HG03432 (cell line): ENCODE measurements at regions not wholly inside any gene's neighbourhood (a gene's known extent, or its start where the extent isn't known, plus 50 kb on each side); places are given as distances from the start of the nearest gene placed in this dataset.
"Not testable (repeated sequence)": the region's sequence is repeated elsewhere in the genome, so short reads cannot be mapped to it uniquely, and the experiment has no call there.

Experiments used
- ATAC-seq: cut with Tn5 transposase; IDR thresholded peaks from one replicate; pipeline ENCODE4 v1.9.1; 2021; ENCODE audit warnings: mild to moderate bottlenecking, moderate library complexity; ENCODE audit not compliant: unreplicated experiment

DNA sequence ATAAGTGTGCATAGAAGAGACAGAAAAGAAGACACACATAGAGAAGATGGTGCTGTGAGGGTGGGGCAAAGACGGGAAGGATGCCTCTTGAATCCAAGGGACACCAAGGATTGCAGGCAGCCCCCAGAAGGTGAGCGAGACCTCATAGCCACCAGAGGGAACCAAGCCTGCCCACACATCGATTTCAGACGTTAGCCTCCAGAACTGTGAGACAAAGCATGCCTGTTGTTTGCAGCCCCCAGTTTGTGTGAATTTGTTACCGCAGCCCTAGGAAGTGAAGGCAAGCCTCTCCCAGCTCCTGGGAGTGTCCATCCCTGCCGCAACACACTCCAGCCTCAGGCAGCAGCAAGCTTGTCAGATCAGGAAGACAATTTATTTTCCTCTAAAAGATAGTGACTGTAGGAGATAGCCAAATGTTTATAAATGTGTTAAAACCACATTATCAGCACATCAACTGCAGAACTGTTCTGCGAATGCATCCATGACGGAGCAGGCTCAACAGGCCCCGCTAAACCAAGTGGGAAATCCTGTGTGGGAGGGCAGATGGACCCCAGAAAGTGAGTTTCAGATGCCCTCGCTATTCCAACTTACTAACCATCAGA lies 543.3 kb downstream of the MATN1 start:
- no peak for ATAC-seq

GRCh38 chr1:30176477-30176876 lies 546.9 kb downstream of the MATN1 start:
- ATAC-seq: no peak

- no peak for ATAC-seq
Observed at GRCh38 chr1:30174499-30174898, 548.9 kb downstream of the MATN1 start.

- no peak for ATAC-seq
Observed at GRCh38 chr1:30173560-30173959, 549.8 kb downstream of the MATN1 start.

DNA sequence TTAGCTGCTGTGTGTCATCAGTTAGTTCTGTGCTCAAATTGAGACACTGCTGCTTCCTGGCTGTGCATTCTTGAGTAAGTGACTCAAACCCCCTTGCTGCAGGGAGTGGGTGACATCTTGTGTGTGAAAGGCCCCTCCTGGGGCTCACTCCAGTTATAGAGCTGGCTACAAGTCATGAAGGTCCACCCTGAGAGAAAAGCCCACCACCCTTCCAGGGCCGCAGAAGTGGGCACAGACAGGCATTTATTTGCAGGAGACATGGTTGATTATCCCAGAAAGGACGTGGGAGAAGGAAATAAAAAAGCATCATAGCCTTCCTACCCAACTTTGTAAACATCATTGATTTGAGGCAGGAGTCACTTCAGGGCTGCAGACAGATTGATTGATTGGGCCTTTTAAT lies 550.6 kb downstream of the MATN1 start:
- no peak for ATAC-seq

- no peak for ATAC-seq
Observed at GRCh38 chr1:30172299-30172694, 551.1 kb downstream of the MATN1 start.

GRCh38 chr1:30171537-30172298 lies 551.7 kb downstream of the MATN1 start:
- no peak for ATAC-seq

DNA sequence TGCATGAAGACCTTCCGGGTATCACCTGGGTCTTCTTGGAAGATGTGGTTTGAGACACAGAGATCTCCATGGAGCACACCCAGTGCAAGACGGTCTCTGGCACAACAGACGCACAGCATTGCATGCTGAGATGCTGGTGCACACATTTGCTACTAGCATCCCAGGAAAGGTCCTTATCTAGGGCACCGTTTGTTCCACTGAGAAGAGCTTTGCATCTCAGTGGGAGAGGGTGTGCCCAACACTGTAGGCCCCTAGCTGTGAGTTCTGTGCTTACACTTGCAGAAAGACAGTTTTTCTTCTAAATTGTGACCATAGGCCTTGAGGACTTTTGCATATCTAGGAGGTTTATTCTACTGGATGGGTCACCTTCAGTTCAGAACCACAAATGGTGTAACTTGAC lies 554.1 kb downstream of the MATN1 start:
- no peak for ATAC-seq

DNA sequence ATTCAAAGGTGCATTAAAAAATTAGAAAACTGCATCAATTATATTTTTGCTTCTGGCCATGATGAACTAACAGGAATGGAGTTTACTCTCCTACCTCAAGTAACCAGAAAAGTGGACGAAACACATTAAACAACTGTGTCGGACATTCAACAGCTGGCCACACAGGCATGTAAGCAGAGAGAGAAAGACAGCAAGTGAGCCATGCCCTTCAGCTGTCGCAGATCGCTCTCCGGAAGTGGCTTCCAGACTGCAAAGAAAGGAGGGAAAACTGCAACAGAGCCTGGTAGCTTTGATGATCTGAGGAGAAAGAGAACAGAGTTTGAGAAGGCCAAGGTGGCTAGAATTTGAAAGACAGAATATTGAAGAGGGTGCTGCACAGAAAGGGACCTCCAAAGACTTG lies 557.2 kb downstream of the MATN1 start:
- ATAC-seq: no peak

- ATAC-seq: no peak
Observed at GRCh38 chr1:30165116-30165515, 558.3 kb downstream of the MATN1 start.

- no peak for ATAC-seq
Observed at GRCh38 chr1:30164693-30165092, 558.7 kb downstream of the MATN1 start.

- ATAC-seq: no peak
Observed at GRCh38 chr1:30162565-30162964, 560.8 kb downstream of the MATN1 start.

- ATAC-seq: no peak
Observed at GRCh38 chr1:30161953-30162352, 561.4 kb downstream of the MATN1 start.

DNA sequence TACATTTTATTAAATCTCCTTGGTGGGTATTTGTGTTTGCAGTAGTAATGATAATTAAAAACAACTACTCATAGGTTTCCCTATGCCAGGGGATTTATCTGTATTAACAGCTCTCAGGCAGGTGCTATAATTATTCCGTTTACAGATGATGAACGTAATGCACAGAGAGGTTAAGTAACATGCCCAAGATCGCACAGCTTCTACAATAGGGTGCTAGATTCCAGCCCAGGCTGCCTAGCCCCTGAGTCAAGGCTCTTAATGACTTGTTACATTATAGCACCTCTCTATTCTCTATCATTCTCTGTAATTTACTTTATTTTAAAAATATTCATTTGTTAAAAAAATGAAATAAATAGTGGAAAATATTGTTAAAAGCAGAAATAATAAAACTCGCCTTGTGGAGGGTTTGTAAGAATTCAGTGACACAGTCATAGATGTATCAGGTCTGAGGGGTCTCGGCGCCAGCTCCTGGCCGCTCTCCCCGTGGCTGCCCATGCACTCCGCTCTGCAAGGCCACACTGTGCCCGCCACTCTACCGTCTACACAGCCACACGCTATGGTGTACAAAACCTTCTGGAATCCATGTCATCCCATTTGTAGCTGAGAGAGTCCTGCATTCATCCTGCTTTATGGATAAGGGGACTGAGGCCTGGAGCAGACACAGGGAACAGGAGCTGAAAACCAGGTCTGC lies 562.2 kb downstream of the MATN1 start:
- no peak for ATAC-seq

DNA sequence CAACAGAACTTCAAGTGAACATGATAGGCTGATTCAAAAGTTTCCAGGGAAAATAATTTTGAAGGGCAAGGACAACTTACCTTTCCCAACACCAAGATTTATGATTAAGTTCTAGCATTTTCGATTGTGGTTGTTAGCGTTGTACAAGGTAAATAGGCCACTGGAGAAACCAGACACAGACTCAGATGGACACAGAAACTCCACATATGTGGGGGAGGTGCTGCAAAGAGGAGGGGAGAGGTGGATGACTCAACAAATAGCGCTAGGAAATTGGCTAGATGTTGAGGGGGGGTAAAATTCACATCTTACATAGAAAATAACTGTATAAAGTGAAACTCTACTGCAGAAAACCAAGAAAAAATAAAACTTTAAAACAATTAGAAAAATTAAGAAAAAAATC lies 564.4 kb downstream of the MATN1 start:
- ATAC-seq: no peak

- ATAC-seq: not testable (repeated sequence)
Observed at GRCh38 chr1:30155698-30156097, 567.7 kb downstream of the MATN1 start.

DNA sequence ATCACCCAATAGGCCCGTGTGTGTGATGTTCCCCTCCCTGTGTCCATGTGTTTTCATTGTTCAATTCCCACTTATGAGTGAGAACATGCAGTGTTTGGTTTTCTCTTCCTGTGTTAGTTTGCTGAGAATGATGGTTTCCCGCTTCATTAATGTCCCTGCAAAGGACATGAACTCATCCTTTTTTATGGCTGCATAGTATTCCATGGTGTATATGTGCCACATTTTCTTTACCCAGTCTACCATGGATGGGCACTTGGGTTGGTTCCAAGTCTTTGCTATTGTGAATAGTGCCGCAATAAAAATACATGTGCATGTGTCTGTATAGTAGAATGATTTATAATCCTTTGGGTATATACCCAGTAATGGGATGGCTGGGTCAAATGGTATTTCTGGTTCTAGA lies 568.1 kb downstream of the MATN1 start:
- not testable (repeated sequence) for ATAC-seq

- ATAC-seq: no peak
Observed at GRCh38 chr1:30153743-30154449, 569.5 kb downstream of the MATN1 start.

- no peak for ATAC-seq
Observed at GRCh38 chr1:30151826-30152225, 571.6 kb downstream of the MATN1 start.

DNA sequence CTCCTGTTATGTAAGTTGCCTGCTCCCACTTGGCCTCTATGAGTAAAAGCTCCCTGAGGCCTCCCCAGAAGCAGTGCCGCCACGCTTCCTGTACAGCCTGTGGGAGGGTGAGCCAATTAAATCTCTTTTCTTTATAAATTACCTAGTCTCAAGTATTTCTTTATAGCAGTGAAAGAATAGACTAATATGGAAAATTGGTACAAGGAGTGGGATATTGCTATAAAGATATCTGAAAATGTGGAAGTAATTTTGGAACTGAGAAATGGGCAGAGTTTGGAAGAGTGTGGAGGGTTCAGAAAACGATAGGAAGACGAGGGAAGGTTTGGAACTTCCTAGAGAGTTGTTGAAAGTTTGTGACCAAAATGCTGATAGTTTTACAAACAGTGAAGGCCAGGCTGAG lies 572.3 kb downstream of the MATN1 start:
- no peak for ATAC-seq

DNA sequence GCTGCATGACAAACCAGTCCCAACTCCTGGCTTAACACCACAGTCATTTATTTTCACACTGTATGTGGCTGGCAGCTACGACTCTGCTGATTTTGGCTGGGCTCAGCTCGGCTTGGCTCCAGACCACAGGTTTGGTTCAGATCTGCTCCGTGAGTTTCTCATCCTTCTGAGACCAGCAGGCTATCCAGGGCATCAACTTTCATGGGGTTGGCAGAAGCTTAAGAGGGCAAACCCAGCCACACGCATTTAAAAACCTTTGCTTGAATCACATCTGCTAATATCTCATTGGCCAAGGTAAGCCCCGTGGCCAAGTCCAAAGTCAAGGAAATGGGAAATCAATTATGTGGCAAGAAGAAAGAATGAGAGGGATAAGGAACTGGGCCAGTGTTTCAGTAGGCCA lies 574.2 kb downstream of the MATN1 start:
- no peak for ATAC-seq

DNA sequence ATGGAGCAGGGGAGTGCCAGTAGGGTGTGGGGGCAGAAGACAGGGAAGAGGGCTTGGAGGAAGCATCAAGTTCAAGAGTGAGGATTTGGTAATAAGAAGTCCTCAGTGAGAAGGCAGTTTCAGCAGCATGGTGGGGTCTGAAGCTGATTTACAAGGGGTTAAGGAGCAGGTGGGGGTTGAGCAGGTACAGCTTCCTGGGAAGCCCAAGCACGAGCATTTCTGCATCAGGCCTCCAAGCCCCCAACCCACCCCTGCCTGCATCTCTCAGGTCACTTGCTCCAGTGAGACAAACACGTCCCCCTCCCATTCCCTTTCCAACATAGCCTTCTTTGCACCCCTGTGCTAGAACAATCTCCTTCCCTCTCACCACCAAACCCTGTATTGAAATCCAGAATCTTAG lies 574.7 kb downstream of the MATN1 start:
- no peak for ATAC-seq
